Inflammatory macrophage treated with lipopolysaccharide for 1 hour (primary cell): ENCODE measurements at regions not wholly inside any gene's neighbourhood (a gene's known extent, or its start where the extent isn't known, plus 50 kb on each side); places are given as distances from the start of the nearest gene placed in this dataset.
"Not testable (repeated sequence)": the region's sequence is repeated elsewhere in the genome, so short reads cannot be mapped to it uniquely, and the experiment has no call there.

ENCODE experiments used
- DNase-seq, 2 donors: peaks; one replicate each; pipeline ENCODE4 v3.0.0-alpha.2; 2020 to 2022

DNA sequence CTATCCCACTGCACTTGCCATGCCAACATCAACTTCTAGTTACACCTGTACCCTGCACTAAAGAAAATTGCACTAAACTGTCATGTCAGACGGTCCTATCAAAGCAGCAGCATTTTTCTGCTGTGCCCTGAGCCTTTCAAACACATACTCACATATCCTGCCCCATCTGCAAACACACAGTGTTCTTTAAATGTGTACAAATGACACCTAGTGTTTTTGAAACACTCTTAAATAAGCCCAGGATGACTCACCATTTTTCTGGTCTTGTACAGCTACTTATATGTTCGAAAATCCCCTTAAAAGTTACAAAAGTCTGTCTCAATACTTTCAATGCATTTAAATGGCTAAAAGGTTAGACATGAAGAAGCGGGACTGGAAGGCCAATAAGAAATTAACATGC, 346.7 kb upstream of the PPARGC1A start:
- no peak for DNase-seq

DNA sequence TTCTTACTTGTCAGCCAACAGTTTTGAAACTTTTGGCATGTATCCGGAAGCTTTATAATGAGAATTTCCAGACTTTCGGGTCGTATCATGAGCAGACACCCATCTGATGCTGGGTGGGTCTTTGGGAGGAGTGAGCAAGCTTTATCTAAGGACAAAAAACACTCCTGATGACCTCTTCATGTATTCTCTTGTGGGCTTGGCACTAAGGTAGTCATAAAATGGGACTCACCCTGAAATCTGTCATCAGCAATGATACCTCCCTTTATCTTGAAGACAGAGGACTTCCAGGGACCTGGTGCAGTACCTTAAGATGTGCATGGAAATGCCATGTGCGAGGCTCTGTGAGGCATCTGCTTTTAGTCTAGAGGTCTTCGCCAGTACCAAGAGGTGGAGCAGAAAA, 346.3 kb upstream of the PPARGC1A start:
- no peak for DNase-seq

DNA sequence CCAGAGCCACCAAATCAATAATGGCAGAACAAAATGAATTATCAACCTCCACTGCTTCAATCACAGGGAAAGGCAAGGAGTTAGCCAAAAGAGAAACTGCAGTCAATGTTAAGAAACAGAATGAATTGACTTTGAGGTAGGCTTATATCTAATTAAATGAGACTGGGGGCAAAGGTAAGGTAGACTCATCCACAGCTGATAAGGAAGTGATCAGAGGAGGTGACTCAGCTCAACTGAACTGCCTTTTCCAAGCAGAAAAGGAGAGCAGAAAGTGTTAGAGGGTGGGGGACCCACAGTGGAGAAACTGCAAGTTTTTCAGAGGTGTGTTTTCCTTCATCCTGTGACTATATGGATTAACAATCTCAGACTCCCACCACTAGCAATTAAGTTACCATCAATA, 345.8 kb upstream of the PPARGC1A start:
- DNase-seq, result no peak

DNA sequence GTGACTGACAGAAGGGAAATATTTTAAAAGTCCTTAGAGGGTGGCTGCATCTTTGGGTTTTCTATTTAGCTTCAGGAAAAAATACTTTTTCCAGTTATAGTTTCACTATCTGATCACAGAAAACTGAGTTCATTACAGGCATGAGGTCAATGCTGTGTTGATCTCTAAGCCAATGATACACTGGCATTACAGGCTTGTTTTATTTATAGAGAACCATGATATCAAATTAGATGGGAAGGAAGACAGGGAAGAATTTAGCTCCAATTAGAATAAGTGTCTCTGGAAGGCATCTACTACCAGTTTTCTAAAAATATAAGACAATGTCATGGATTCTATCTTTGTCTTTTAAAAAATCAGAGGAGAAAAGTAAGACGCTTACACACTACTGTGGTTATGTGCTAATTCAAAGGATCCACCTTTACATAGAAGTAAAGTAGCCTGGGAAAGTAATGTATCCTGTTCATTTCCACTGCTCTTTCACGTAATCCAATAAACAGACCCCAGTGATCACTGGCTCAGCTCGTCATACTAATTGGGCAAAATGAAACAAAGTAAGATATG, 344.5 kb upstream of the PPARGC1A start:
- no peak for DNase-seq

DNA sequence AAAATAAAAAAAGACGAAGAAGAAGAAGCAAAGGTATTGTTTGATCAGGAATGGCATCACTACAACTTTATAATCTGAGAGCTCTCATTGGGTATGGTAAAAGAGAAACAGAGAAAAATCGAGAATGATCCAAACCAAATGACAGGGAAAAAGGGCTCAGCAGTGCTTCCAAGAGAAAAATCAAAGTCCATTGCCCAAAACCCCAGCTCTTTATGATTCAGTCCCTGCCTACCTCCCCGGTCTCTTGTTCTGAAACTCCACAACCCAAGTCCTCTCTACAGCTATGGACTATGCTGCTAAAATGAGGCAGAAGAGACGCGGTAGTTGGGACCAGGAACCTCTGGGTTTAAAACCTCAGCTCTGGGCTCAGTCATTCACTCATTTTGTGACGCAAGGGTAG, 341.1 kb upstream of the PPARGC1A start:
- DNase-seq, result no peak

DNA sequence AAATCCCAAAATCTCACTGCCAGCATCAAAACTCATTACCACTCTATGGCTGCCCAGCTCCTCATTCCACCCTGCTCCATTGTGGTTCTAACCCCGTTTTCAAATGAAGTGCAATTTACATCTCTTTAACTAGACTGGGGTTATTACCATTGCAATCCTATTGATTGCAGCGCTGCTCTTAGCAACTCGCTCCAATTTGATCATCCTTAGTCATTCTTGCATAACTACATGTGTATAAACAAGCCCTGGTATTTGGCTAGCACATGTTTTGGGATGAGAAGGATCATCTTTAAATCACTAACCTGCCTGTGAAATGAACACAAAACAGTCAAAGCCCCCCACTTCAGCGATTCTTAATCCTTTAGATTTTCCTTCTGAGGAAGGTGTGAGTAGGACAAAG, 340.1 kb upstream of the PPARGC1A start:
- no peak for DNase-seq

DNA sequence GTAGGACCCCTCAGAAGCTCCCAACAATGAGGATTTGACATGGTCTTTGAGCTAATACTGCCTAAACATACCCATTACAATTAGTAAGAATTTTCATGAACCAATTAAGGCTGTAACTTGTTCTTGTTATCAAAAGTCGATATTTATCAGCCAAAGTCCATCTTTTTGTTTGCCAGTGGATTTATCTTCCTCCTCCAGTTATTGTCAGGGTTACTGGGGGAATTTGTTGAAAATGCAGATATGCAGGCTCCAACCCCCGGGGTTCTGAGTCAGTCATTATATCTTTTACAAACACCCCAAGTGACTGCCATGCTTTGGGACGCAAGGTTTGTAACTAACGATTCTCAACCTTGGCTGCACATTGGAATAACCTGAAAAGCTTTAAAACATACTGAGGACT, 338.8 kb upstream of the PPARGC1A start:
- no peak for DNase-seq

DNA sequence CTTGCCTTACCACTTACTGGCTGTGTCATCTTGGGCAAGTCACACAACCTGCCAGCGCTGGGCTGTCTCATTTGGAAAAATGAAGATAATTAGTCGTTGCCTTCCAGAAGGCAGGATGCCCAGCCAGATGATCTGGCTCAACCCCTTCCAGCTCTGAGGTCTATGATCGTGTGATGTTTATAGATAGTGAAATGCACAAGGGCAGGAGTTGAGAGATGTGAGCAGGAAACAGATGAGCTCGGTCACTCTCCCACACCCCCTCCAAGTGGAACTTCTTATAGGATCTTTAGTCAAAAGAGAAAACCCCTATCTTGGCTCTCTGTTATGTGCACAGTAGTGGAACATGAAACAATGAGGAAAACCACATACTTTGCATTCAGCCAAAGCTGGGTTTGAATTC, 336.8 kb upstream of the PPARGC1A start:
- DNase-seq, result no peak

DNA sequence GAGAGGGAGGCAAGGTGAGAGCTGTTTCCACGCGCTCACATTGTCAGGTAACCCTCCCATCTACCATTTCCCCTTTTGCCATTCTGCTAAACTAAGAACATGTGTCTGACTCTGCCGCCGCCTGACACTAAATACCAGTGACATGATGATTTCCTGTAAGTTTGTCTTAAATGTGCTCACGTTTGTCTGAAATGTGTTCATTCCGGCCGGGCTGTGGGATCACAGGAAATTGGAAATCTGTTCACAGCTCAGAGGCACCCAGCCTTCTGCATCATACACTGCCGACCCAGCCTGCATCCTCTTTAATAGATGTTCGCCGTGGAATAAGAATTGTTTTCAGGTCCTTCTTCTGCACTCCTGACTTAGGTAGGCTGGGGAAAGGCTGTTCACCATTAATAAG, 336.2 kb upstream of the PPARGC1A start:
- no peak for DNase-seq

DNA sequence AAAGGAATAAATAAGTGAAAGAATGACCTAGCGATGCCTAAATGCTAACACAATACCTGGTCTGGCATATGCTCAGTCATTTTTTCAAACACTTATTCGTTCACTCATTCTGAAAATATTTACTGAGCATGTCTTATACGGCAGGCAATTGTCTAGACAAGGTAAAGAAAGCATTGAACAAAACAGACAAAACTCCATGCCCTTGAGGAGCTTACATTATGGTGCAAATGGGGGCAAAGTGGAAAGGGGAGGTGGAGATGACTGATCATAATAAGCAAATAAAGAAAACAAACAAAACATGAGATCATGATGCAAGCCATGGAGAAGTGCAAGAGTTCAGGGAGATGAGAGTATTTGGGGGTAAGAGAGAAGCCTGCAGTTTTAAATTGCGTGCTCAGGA, 334.6 kb upstream of the PPARGC1A start:
- no peak for DNase-seq

DNA sequence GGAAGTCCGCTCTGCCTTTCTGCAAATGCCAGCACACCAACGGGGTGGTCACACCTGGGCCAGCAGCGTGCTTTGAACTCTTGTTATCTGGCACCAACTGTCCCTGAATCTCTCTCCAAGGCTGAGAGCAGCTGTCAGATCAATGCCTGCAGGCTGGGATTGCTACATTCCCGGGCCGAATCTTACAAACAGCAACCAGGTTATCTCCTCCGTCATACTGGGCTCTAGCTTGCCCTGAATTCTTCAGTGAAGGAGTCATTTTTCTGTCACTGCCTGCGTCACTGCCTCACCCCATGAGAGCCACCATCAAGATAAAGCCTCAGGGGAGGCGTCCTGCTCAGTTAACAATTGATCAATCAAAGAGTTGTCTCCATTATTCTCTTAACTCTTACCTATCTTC, 329.4 kb upstream of the PPARGC1A start:
- DNase-seq, result no peak

DNA sequence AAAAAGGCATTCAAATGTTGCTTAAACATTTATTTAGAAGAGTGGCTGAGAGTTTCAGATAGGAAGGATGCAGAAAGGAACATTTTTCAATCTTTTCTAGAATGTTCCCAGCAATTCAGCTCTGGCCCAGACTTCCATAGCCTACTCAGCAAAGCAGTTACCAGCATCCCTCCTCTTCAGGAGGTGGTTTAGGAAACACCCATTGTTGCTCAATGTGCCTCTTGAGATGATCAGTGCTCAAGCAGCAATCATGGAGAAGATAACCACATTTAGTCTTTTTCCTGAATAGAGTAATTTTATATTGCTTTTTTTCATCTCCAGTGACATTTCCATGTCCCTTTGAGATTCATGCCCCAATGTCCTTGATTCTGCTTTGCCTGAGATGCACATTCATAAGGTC, 328.7 kb upstream of the PPARGC1A start:
- no peak for DNase-seq

DNA sequence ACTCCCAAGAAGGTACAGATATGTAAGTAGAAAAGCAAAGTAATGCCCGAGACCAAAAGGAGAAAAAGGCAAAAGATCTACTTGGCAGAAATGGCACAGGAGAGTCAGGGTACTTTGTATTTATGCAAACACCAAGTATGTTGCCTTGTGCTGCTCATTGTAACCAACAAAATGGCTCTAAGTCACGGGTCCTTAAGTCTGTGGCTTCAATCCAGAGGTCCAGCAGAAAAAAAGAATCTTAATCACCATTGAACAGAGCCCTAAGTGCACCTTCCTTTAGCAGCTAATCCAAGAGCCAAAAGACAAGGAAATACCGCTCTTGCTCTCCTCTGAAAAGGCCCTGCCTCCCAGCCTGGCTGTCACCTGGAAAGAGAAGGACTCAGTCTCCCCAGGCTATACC, 324.9 kb upstream of the PPARGC1A start:
- no peak for DNase-seq

DNA sequence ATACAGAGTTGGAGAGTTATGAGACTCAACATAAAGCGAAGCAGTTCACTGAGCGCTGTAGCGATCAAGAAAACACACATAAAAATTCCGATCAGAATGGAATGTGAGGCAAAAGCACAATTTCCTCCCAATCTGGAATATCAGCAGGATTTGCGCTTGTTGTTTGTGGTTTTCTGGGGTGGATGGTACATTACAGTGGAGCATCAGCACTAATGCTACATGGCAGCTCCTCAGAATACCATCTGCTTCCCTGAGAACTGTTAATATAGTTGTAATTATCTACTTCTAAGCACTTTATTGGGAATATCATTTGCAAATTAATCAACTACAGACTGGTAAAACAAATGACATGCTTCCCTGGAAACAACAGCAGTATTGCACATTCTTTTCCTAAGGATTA, 324.1 kb upstream of the PPARGC1A start:
- no peak for DNase-seq

DNA sequence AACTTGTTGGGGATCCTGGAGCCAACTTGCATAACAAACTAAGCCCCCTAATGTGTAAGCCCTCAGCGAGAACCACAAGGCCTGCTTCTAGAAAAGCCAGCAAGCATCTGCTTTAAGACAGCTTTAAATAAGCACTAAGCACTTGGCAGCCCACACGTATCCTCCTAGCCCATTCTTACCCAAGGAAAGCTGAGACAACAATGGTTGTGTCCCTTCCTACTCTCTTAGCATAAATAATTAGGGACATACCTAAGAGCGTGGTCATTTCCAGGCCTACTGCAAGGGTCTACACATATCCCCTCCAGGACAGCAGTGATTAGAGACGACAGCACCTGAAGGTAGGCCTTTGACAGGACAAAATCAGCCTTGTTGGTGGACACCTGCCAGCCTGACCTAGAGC, 322.8 kb upstream of the PPARGC1A start:
- no peak for DNase-seq

DNA sequence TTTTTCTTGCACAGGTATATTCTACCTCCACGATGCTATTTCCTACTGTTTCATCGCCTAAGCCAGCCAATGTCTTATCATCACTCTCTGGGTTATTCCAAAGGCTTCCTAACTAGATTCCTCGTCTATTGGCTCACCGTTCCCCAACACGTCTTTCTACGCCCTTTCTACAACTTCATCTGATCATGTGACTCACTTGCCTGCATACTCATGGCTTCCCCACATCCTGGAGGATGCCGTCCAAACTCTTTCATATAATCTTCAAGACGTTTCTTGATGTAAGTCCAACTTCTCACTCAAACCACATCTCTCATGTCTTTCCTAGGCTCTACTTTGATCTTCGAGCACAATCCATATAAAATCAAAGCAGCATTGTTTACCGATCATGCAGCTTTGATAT, 322.0 kb upstream of the PPARGC1A start:
- no peak for DNase-seq

DNA sequence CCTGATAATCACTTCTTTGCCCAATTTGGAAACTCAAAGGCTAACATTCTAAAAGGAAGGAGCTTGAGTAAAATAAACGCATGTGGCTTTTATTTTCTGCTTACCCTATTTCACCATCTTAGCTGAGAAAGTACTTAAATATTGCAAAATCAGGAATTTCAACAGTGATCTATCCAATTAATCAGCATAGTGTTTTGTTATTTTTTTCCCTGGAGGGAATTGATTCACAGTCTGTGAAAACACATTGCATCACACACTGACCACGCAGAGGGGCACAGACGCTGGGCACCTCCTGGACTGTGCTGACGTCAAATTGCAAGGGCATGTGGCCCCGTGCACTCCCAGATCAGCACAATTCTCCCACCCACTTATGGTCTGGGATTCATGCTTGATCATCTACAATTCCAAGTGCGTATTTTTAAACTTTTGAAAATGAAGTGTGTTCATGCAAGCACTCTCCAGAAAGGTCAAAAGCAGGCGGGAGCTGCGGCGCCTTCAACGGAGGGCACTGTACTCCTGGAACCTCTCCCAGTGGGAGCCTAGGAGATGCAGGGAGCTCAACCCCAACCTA, 320.6 kb upstream of the PPARGC1A start:
- DNase-seq, result no peak

DNA sequence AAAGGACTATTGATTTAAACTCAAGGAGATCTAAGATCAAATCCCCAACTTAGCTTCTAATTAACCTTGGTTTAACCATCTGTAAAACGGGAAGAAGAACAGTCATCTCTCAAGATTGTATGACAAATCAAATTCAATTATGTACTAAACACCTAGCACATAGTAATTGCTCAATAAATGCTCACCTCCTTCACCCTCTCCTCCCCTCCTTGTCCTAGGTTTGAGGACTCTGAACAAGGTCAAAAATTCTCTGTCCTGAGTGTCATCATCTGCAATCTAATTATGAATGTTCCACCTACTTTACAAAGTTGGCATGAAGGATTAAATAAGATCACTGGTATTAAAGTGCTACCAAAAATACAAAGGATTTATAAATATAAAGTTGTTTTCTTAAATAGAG, 320.1 kb upstream of the PPARGC1A start:
- no peak for DNase-seq

DNA sequence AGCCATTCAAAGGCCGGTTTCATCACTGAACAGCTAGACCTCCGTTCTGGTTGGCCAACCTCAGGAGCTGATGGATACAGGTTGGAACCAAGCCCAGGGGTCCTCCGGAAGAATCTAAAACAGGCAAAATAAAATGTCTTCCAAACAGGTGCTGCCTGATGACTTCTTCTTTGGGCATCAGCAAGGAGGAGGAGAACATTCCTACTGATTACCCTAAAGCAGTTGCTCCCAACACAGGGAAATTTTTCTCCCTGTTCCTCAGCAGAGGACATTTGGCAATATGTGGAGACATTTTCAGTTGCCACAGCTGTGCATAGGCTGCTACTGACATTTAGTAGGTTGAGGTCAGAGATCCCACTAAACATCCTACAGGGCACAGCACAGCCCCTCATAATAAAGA, 319.3 kb upstream of the PPARGC1A start:
- DNase-seq, result no peak

DNA sequence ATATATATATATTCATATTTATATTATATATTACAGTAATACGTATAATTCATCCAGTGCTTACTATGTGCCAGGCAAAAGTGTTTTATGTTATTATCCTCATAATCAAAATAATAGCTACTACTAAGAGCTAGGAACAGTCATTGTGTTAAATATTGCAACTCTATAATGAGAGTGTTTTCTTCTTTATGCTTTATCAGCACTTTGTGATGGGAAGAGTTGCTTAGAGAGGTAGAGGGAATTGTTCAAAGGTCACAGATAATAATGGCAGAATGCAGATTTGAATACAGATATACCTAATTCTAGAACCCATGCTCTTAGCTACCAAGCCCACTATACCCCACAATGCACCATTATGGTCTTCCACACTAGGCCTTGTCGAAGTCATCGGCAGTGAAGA, 318.8 kb upstream of the PPARGC1A start:
- DNase-seq, result no peak

DNA sequence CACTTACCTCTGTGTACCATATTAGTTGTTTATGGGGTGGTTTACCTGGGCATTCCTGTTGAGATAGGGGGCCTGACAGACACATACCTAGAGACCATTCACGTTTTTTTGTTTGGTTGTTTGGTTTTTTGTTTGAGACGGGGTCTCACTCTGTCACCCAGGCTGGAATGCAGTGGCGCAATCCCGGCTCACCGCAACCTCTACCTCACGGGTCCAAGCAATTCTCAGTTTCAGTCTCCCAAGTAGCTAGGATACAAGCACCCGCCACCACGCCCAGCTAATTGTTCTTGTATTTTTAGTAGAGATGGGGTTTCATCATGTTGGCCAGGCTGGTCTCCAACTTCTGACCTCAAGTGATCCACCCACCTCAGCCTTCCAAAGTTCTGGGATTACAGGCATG, 314.9 kb upstream of the PPARGC1A start:
- DNase-seq, result not testable (repeated sequence)

DNA sequence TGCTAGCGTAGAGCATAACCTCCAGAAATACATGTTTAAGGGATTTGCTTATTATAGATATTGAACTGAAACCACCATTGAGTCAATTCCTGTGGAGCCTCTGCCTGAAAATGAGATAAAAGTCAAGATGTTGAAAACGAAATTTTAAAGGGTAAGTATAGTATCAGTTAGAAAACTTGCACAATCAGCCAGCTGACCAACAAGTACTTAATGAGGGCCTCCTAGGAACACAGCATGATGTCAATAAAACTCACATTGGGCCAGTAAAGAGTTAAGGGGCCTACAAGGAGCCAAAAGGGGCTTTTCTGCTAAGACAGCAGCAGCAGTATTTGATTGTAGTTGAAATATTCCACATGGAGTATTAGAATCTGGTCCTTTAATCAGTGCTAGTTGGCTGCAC, 314.1 kb upstream of the PPARGC1A start:
- no peak for DNase-seq

DNA sequence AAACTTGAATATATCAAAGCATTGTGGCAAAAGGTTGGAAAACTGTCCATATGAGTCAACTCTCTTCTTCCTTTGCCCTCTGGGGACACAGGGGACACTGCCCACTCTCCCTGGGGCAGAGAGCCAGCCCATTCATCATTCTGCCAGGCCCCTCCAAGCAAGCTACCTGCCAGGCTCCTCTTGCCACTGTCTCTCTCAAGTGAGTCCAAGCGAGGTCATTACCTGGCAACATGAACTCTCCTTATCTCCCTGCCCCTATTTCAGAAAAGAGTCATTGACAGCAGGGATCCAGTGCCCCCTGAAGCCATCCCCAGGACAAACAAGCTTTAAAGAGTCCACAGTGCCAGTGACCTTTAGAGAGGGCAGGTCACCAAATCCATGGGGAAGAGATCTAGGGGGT, 312.7 kb upstream of the PPARGC1A start:
- DNase-seq, result no peak

DNA sequence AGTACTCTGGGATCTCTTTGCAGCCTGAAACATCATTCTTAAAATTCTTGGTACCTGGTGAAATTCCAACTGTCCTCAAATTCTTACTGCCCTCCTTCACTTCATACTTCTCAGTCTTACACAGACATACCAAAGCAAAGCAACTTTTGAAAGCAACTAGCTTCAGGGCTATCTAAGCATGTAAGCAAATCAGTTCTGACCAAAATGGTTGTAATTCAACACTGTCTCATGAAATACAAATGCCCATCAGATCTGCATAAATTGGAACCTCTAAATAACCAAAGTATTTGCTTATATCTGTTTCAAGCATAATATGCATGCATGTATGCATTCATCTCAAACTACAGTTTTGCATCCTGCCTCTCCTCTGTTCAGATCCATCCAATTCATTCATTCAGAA, 308.1 kb upstream of the PPARGC1A start:
- no peak for DNase-seq

DNA sequence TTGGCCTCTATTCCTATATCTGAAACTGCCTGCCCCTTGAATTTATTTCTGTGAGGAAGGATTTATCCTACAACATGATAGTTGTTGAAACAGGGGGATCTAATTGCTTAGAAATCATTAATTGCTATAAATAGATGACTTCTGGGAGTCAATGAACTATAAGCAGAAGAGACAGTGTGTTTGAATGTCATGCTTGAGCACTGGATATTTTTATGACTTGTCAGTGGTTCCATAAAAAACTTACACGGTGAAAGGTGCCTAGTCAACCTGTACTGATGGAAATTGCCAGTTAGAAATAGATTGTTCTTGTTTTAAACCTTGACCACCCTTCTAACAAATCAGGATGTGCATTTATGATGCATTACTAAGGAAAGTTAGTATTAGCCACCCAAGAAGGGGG, 306.9 kb upstream of the PPARGC1A start:
- DNase-seq, result no peak
